ENCODE measurements at regions not wholly inside any gene's neighbourhood (a gene's known extent, or its start where the extent isn't known, plus 50 kb on each side); places are given as distances from the start of the nearest gene placed in this dataset.

- Mint-ChIP-seq H3K4me1 (no peaks in the 10 kb centered on the region), H3K9me3 (no peaks in the 10 kb centered on the region), H3K27me3 (no peaks in the 10 kb centered on the region), H3K4me3 (no peak overlapping the region), H3K27ac (no peak overlapping the region)
- no peak for ATAC-seq
- no peak for DNase-seq
Observed at GRCh38 chr16:11473728-11474127, 113.0 kb downstream of the LITAF start.

- H3K27me3 Mint-ChIP-seq = no peaks in the 10 kb centered on the region
- H3K27ac Mint-ChIP-seq = no peak overlapping the region
- DNase-seq (no peak), ATAC-seq (no peak)
- peaks cover 0 to 2% of the 10 kb centered on the region in 2 donors for H3K9me3 Mint-ChIP-seq
- H3K4me1 Mint-ChIP-seq = no peaks in the 10 kb centered on the region
- H3K4me3 Mint-ChIP-seq = no peak overlapping the region
Observed at GRCh38 chr16:11474617-11475291, 112.0 kb downstream of the LITAF start.

GRCh38 chr16:11475896-11476630 lies 110.7 kb downstream of the LITAF start:
- DNase-seq (no peak), ATAC-seq (no peak)
- Mint-ChIP-seq H3K27ac (no peak overlapping the region), H3K9me3 (peaks cover 9 to 15% of the 10 kb centered on the region in 2 donors), H3K4me1 (no peaks in the 10 kb centered on the region), H3K4me3 (no peak overlapping the region), H3K27me3 (no peaks in the 10 kb centered on the region)

- Mint-ChIP-seq H3K27ac (peak overlapping the region in 1 of 2 donors; percentile 63), H3K9me3 (peaks cover 9 to 17% of the 10 kb centered on the region in 2 donors), H3K4me1 (no peaks in the 10 kb centered on the region)
Observed at GRCh38 chr16:11476676-11477075, 110.0 kb downstream of the LITAF start.

GRCh38 chr16:11478431-11479119 lies 108.1 kb downstream of the LITAF start:
- no peaks in the 10 kb centered on the region for H3K4me1 Mint-ChIP-seq
- no peak overlapping the region for H3K27ac Mint-ChIP-seq
- peaks cover 22 to 32% of the 10 kb centered on the region in 2 donors for H3K9me3 Mint-ChIP-seq
- H3K4me3 Mint-ChIP-seq = no peak overlapping the region
- H3K27me3 Mint-ChIP-seq = no peaks in the 10 kb centered on the region
- ATAC-seq (no peak), DNase-seq (no peak)

More at GRCh38 chr16:11476676-11477075, 110.0 kb downstream of the LITAF start:
- no peak for DNase-seq
- no peak for ATAC-seq
- Mint-ChIP-seq H3K27me3 (no peaks in the 10 kb centered on the region), H3K4me3 (no peak overlapping the region)

- ATAC-seq (no peak), DNase-seq (no peak)
- no peaks in the 10 kb centered on the region for H3K4me1 Mint-ChIP-seq
Observed at GRCh38 chr16:11479916-11480315, 106.8 kb downstream of the LITAF start.

GRCh38 chr16:11480634-11481033 lies 106.1 kb downstream of the LITAF start:
- ATAC-seq (no peak), DNase-seq (no peak)
- H3K27ac Mint-ChIP-seq = no peak overlapping the region
- H3K27me3 Mint-ChIP-seq = no peaks in the 10 kb centered on the region
- H3K9me3 Mint-ChIP-seq = peaks cover 32 to 49% of the 10 kb centered on the region in 2 donors
- H3K4me1 Mint-ChIP-seq = no peaks in the 10 kb centered on the region
- no peak overlapping the region for H3K4me3 Mint-ChIP-seq

More at GRCh38 chr16:11479916-11480315, 106.8 kb downstream of the LITAF start:
- Mint-ChIP-seq H3K9me3 (peaks cover 28 to 41% of the 10 kb centered on the region in 2 donors), H3K27me3 (no peaks in the 10 kb centered on the region), H3K27ac (no peak overlapping the region), H3K4me3 (no peak overlapping the region)

- no peak overlapping the region for H3K4me3 Mint-ChIP-seq
- H3K4me1 Mint-ChIP-seq = no peaks in the 10 kb centered on the region
- no peak overlapping the region for H3K27ac Mint-ChIP-seq
- ATAC-seq = no peak
- peaks cover 39 to 57% of the 10 kb centered on the region in 2 donors for H3K9me3 Mint-ChIP-seq
- no peak for DNase-seq
- H3K27me3 Mint-ChIP-seq = no peaks in the 10 kb centered on the region
Observed at GRCh38 chr16:11481987-11482386, 104.7 kb downstream of the LITAF start.

- Mint-ChIP-seq H3K9me3 (peaks cover 39 to 57% of the 10 kb centered on the region in 2 donors), H3K4me3 (no peak overlapping the region), H3K27ac (no peak overlapping the region), H3K27me3 (no peaks in the 10 kb centered on the region), H3K4me1 (no peaks in the 10 kb centered on the region)
- DNase-seq (no peak), ATAC-seq (no peak)
Observed at GRCh38 chr16:11482946-11483748, 103.6 kb downstream of the LITAF start.

GRCh38 chr16:11484691-11485258 lies 101.9 kb downstream of the LITAF start:
- ATAC-seq (no peak), DNase-seq (no peak)
- Mint-ChIP-seq H3K27ac (no peak overlapping the region), H3K4me3 (no peak overlapping the region), H3K9me3 (peaks cover 39 to 55% of the 10 kb centered on the region in 2 donors), H3K4me1 (no peaks in the 10 kb centered on the region), H3K27me3 (no peaks in the 10 kb centered on the region)

GRCh38 chr16:11485676-11486075 lies 101.0 kb downstream of the LITAF start:
- H3K4me1 Mint-ChIP-seq = no peaks in the 10 kb centered on the region
- peaks cover 34 to 46% of the 10 kb centered on the region in 2 donors for H3K9me3 Mint-ChIP-seq
- no peak overlapping the region for H3K27ac Mint-ChIP-seq
- H3K4me3 Mint-ChIP-seq = no peak overlapping the region
- DNase-seq (no peak), ATAC-seq (no peak)
- no peaks in the 10 kb centered on the region for H3K27me3 Mint-ChIP-seq

GRCh38 chr16:11487289-11487688 lies 99.4 kb downstream of the LITAF start:
- Mint-ChIP-seq H3K4me1 (no peaks in the 10 kb centered on the region), H3K4me3 (no peak overlapping the region), H3K27me3 (no peaks in the 10 kb centered on the region), H3K27ac (no peak overlapping the region), H3K9me3 (peaks cover 25 to 34% of the 10 kb centered on the region in 2 donors)
- no peak for DNase-seq
- no peak for ATAC-seq

- ATAC-seq = no peak
- H3K4me3 Mint-ChIP-seq = no peak overlapping the region
- DNase-seq = no peak
- H3K9me3 Mint-ChIP-seq = peaks cover 17 to 25% of the 10 kb centered on the region in 2 donors
- H3K27me3 Mint-ChIP-seq = no peaks in the 10 kb centered on the region
- H3K4me1 Mint-ChIP-seq = no peaks in the 10 kb centered on the region
- H3K27ac Mint-ChIP-seq = no peak overlapping the region
Observed at GRCh38 chr16:11488304-11488703, 98.4 kb downstream of the LITAF start.

GRCh38 chr16:11491524-11491923 lies 95.2 kb downstream of the LITAF start:
- no peaks in the 10 kb centered on the region for H3K9me3 Mint-ChIP-seq
- ATAC-seq (no peak), DNase-seq (no peak)
- H3K4me1 Mint-ChIP-seq = peaks cover 17% of the 10 kb centered on the region
- H3K4me3 Mint-ChIP-seq = no peak overlapping the region
- no peak overlapping the region for H3K27ac Mint-ChIP-seq
- H3K27me3 Mint-ChIP-seq = no peaks in the 10 kb centered on the region
